PC-3 (cell line): ENCODE measurements at regions not wholly inside any gene's neighbourhood (a gene's known extent, or its start where the extent isn't known, plus 50 kb on each side); places are given as distances from the start of the nearest gene placed in this dataset.

ENCODE experiments used
- EZH2 ChIP-seq: fragments of 300-600 bp; sonication (generic); IDR thresholded peaks from one replicate; pipeline ENCODE4 v1.6.1; 2017; ENCODE audit warnings: antibody characterized with exemption, mild to moderate bottlenecking, low read length; ENCODE audit not compliant: unreplicated experiment
- TF ChIP-seq, protein P1 (sequence below): fragments of 300-600 bp; sonication (generic); conservative IDR thresholded peaks from 2 replicates; pipeline ENCODE4 v1.5.1; 2017; ENCODE audit warnings: antibody characterized with exemption, low read depth, mild to moderate bottlenecking, low read length

DNA sequence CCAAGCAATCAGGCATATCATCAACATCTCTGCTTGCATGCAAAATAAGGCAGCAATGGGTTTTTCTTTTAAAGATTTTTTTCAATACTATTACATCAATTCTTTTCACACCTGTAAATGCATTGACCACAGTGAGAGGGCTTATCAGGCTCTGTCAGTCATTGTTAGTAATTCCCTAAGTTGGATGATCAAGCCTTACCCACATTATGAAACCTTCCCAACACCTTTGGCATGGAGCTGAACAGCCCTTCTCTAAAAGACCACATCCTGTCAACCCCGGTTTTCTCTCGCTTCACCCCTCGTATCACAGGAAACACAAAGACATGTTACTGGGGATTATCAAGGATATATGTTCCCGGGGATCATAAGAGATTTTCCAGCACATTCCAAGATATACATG lies 135.2 kb upstream of the SLC24A5 start:
- TF ChIP-seq, protein P1, sequence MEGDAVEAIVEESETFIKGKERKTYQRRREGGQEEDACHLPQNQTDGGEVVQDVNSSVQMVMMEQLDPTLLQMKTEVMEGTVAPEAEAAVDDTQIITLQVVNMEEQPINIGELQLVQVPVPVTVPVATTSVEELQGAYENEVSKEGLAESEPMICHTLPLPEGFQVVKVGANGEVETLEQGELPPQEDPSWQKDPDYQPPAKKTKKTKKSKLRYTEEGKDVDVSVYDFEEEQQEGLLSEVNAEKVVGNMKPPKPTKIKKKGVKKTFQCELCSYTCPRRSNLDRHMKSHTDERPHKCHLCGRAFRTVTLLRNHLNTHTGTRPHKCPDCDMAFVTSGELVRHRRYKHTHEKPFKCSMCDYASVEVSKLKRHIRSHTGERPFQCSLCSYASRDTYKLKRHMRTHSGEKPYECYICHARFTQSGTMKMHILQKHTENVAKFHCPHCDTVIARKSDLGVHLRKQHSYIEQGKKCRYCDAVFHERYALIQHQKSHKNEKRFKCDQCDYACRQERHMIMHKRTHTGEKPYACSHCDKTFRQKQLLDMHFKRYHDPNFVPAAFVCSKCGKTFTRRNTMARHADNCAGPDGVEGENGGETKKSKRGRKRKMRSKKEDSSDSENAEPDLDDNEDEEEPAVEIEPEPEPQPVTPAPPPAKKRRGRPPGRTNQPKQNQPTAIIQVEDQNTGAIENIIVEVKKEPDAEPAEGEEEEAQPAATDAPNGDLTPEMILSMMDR = no peak
- no peak for TF ChIP-seq EZH2
